Karpas-422 (cell line): ENCODE measurements at regions not wholly inside any gene's neighbourhood (a gene's known extent, or its start where the extent isn't known, plus 50 kb on each side); places are given as distances from the start of the nearest gene placed in this dataset.

ENCODE experiments used
- DNase-seq: peaks from one replicate; pipeline ENCODE4 v3.0.0-alpha.2; 2015
- H2AFZ ChIP-seq: fragments of 200-600 bp; sonication (generic); 2 replicates; pipeline ENCODE4 v1.6.1; 2014; ENCODE audit warnings: antibody characterized with exemption, low read length, mixed read lengths
- H3K27ac ChIP-seq: fragments of 200-600 bp; sonication (generic); 2 replicates; pipeline ENCODE4 v1.5.1; 2014; ENCODE audit warnings: mild to moderate bottlenecking, low read length, moderate library complexity
- H3K27me3 ChIP-seq: fragments of 200-600 bp; sonication (generic); 2 replicates; pipeline ENCODE4 v1.6.1; 2014; ENCODE audit warnings: low read length, mixed read lengths
- H3K36me3 ChIP-seq: fragments of 200-600 bp; sonication (generic); 2 replicates; pipeline ENCODE4 v1.6.1; 2014; ENCODE audit warnings: low read length, mixed read lengths; ENCODE audit not compliant: insufficient read depth
- H3K4me1 ChIP-seq: fragments of 200-600 bp; sonication (generic); 2 replicates; pipeline ENCODE4 v1.6.1; 2014; ENCODE audit warnings: mild to moderate bottlenecking, low read length, mixed read lengths
- H3K4me2 ChIP-seq: fragments of 200-600 bp; sonication (generic); 2 replicates; pipeline ENCODE4 v1.6.1; 2014; ENCODE audit warnings: low read length, low read depth, mild to moderate bottlenecking; ENCODE audit not compliant: poor library complexity, severe bottlenecking
- H3K4me3 ChIP-seq: fragments of 200-600 bp; sonication (generic); 2 replicates; pipeline ENCODE4 v1.5.1; 2014; ENCODE audit warnings: mild to moderate bottlenecking, antibody characterized with exemption, low read length, mixed read lengths
- H3K79me2 ChIP-seq: fragments of 200-600 bp; sonication (generic); 2 replicates; pipeline ENCODE4 v1.6.1; 2014; ENCODE audit warnings: mild to moderate bottlenecking, low read length, mixed read lengths
- H3K9ac ChIP-seq: fragments of 200-600 bp; sonication (generic); 2 replicates; pipeline ENCODE4 v1.6.0; 2014; ENCODE audit warnings: low read length
- H3K9me2 ChIP-seq: fragments of 200-600 bp; sonication (generic), shearing (Covaris generic); replicated peaks from 2 replicates; pipeline ENCODE4 v1.6.0; 2014; ENCODE audit warnings: mild to moderate bottlenecking, low read length, moderate library complexity; ENCODE audit not compliant: insufficient read depth
- H3K9me3 ChIP-seq: fragments of 300-700, 200-600 bp; sonication (generic); 2 replicates; pipeline ENCODE4 v1.6.1; 2014; ENCODE audit warnings: low read length, mixed read lengths
- H4K20me1 ChIP-seq: fragments of 200-600 bp; sonication (generic); 2 replicates; pipeline ENCODE4 v1.6.1; 2014; ENCODE audit warnings: mild to moderate bottlenecking, antibody characterized with exemption, low read length, low read depth; ENCODE audit not compliant: insufficient read depth

DNA sequence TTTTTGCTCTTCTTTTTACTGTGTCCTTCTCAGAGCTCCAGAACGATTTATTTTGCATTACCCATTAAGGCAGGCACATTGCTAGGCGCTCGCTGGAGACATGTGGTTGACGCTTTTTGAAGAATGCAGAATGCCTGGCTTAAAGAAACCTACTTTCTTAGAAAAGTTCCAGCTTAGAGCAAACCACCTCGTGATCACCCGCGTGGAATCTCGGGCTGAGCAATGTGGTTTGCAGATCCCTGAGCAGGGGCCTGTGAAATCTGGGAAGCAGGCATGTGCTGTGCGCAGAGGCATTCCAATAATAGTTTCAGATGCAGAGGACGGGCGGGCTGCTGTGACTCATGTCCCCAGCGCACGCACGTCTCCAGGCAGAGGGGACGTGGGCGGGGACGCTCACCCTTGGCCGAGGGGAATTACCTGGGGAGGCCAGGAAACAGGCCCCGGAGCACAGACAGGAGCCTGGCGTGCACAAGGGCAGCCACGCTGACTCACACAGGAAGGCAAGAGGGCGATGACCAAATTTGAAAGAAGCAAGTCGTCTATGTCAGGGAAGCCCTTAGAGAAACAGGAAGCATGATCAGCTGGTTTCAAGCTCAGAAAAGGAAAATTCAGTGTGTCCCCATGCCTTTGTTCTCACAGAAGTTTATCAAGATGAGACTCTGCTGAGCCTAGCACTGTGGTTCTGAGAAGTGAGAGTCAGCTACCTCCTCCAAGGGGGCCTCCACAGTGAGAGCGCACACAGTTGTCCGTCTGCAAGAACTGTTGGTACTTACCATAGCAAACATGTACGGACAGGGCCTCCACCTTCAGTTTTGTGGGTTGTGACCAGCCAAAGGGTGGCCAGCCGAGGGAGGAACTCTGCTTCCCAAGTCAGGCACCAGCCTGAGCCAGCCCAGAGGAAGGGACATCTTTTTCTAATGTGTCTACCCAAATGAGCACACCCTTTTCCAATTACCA lies 218.6 kb downstream of the PIK3R1 start:
- DNase-seq = peak; percentile 47
- no peaks in the 10 kb centered on the region; the same call in 1 of the 2 replicates for H3K27me3 ChIP-seq
- H3K27ac ChIP-seq = no peak overlapping the region
- H3K4me2 ChIP-seq = peak overlapping the region; percentile 39
- no peaks in the 10 kb centered on the region for H4K20me1 ChIP-seq
- no peak overlapping the region; the same call in 1 of the 2 replicates for H3K4me3 ChIP-seq
- H3K9ac ChIP-seq = peak overlapping the region; percentile 14; the same call in 1 of the 2 replicates
- H3K9me3 ChIP-seq = no peaks in the 10 kb centered on the region
- H3K79me2 ChIP-seq = no peaks in the 10 kb centered on the region
- peak overlapping the region; percentile 43; the same call in 1 of the 2 replicates for H2AFZ ChIP-seq
- H3K9me2 ChIP-seq = no peaks in the 10 kb centered on the region
- H3K4me1 ChIP-seq = peaks cover 6% of the 10 kb centered on the region
- H3K36me3 ChIP-seq = no peaks in the 10 kb centered on the region

DNA sequence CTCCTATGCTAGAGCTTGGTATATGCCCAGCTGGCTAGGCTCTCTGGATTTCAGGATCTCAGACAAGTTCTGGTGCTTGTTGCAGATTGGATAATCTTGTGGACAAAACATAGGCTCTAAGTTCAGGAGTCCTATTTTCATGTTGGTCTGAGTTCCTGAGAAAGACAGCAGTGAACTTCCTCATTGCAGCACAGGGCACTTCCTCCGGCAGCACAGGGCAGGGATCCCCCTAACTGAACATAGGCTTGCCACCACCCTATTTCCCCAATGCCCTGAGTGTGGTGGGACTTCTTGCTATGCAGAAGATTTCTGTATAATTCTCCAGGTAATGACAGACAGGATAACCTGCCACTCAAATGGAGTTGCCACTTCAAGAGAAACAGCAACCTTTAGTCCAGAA lies 220.1 kb downstream of the PIK3R1 start:
- no peaks in the 10 kb centered on the region for H4K20me1 ChIP-seq
- H3K9me2 ChIP-seq = no peaks in the 10 kb centered on the region
- no peak overlapping the region for H3K27ac ChIP-seq
- no peak overlapping the region for H2AFZ ChIP-seq
- H3K4me3 ChIP-seq = no peak overlapping the region
- H3K27me3 ChIP-seq = no peaks in the 10 kb centered on the region; the same call in 1 of the 2 replicates
- H3K4me1 ChIP-seq = peaks cover 6% of the 10 kb centered on the region
- no peak overlapping the region for H3K4me2 ChIP-seq
- no peaks in the 10 kb centered on the region for H3K9me3 ChIP-seq
- no peaks in the 10 kb centered on the region for H3K36me3 ChIP-seq
- no peak for DNase-seq
- no peak overlapping the region for H3K9ac ChIP-seq
- H3K79me2 ChIP-seq = no peaks in the 10 kb centered on the region

DNA sequence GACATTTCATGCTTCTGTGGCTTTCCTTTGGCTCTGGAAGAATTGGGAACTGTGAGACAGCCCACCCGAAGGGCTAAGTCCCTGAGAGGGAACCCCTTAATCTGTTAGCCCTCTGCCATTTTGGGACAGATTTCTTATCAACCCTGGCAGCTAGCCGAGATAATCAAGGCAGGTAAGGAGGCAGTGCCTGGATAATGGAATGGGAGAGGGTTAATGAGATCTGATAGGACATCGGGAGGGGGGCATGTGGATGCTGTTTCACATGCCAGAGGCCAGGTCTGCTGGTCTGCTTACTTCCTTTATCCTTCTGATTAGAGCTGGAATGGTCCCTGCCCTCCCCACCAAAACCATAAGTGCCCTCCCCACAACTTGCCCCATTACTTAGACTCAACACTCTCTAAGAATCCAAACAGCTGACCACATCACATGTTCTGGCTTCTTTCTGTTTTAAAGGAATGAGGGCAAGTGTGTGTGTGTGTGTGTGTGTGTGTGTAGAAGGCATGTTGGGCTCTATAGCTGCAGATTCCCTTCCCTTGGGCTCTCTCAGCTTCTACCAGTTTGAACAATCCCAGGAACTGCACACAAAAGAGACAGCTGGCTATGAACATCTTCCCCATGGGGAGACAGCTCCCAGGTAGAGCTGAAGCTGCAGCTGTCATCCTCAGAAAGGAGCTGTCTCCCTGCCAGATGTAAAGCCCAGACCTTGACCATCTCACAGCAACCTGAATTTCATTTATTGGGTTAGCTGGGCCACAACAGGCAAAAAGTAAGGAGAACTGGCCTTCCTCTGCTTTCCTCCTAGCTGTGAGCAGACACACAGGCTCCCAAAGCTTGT lies 221.3 kb downstream of the PIK3R1 start:
- H3K4me3 ChIP-seq = no peak overlapping the region
- no peak overlapping the region for H3K27ac ChIP-seq
- H3K9ac ChIP-seq = no peak overlapping the region
- H3K9me2 ChIP-seq = no peaks in the 10 kb centered on the region
- H3K4me1 ChIP-seq = peaks cover 6% of the 10 kb centered on the region
- no peaks in the 10 kb centered on the region for H4K20me1 ChIP-seq
- no peaks in the 10 kb centered on the region; the same call in 1 of the 2 replicates for H3K27me3 ChIP-seq
- no peaks in the 10 kb centered on the region for H3K9me3 ChIP-seq
- no peak overlapping the region for H3K4me2 ChIP-seq
- H2AFZ ChIP-seq = no peak overlapping the region
- H3K79me2 ChIP-seq = no peaks in the 10 kb centered on the region
- no peak for DNase-seq
- no peaks in the 10 kb centered on the region for H3K36me3 ChIP-seq

DNA sequence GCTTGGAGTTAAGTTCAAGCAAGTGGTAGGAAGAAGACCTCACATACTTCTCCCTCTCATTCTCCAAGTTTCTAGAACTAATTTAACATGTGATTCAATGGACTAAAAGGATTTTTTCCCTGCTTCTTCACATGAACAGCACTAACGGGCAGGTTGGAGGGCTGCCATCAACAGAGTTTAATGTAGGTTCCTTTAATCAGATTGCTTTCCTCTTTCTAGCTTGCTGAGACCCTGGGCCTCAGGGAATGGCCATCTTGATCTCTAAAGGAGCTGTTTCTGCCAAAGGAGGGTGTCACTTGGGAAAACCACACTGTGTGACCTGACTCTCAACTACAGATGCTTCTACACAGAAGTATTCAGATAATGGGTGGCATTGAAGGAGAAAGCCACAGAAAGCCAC lies 223.3 kb downstream of the PIK3R1 start:
- H4K20me1 ChIP-seq = no peaks in the 10 kb centered on the region
- H3K79me2 ChIP-seq = no peaks in the 10 kb centered on the region
- no peak overlapping the region for H2AFZ ChIP-seq
- no peaks in the 10 kb centered on the region for H3K9me3 ChIP-seq
- H3K4me2 ChIP-seq = no peak overlapping the region
- no peak overlapping the region for H3K27ac ChIP-seq
- no peaks in the 10 kb centered on the region; the same call in 1 of the 2 replicates for H3K27me3 ChIP-seq
- no peak for DNase-seq
- peaks cover 4% of the 10 kb centered on the region for H3K4me1 ChIP-seq
- H3K36me3 ChIP-seq = no peaks in the 10 kb centered on the region
- no peak overlapping the region for H3K9ac ChIP-seq
- no peak overlapping the region for H3K4me3 ChIP-seq
- H3K9me2 ChIP-seq = no peaks in the 10 kb centered on the region

DNA sequence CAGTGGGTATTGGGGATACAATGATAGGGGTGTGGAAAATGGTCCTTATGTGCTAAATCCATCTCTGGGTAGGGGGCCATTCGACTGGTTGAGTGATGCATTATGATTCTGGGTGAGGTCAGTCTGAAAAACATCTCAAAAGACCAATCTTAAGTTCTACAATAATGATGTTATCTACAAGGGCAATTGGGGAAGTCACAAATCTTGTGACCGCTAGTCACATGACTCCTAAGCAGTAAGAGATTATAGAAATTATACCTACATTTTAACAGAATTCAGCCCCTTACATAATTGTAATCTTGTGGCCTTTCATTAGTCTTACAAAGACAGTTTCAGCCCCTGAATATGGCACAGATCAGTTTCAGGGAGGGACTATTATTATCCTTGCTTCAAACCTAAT lies 224.7 kb downstream of the PIK3R1 start:
- no peaks in the 10 kb centered on the region for H3K79me2 ChIP-seq
- no peak overlapping the region for H3K9ac ChIP-seq
- no peaks in the 10 kb centered on the region for H3K9me2 ChIP-seq
- H3K4me2 ChIP-seq = no peak overlapping the region
- H2AFZ ChIP-seq = no peak overlapping the region
- no peaks in the 10 kb centered on the region for H3K36me3 ChIP-seq
- no peaks in the 10 kb centered on the region for H4K20me1 ChIP-seq
- no peaks in the 10 kb centered on the region for H3K4me1 ChIP-seq
- H3K9me3 ChIP-seq = no peaks in the 10 kb centered on the region
- no peaks in the 10 kb centered on the region for H3K27me3 ChIP-seq
- H3K27ac ChIP-seq = no peak overlapping the region
- no peak for DNase-seq
- no peak overlapping the region for H3K4me3 ChIP-seq

DNA sequence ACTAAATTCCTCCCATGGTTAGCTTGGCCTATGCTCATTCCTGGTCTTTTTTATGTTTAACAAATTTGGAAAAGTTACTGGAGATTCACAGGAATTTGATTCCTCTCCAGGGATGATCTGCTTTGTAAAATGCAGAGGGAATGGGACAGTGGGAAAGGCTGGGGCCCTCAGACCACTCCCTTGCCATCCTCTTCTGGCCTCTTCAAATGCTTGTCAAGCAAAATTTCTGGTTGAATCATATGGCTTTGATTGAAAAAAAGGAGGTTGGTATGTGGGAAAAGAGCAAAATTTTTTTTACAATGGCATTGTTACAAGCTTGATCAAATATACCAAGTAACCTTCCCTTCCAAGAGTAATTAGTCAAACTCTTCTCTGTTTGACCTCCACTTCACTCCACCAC lies 225.1 kb downstream of the PIK3R1 start:
- H3K4me2 ChIP-seq = no peak overlapping the region
- H2AFZ ChIP-seq = no peak overlapping the region
- H3K27ac ChIP-seq = no peak overlapping the region
- no peak overlapping the region for H3K4me3 ChIP-seq
- no peak overlapping the region for H3K9ac ChIP-seq
- DNase-seq = no peak
- H3K9me2 ChIP-seq = no peaks in the 10 kb centered on the region
- H3K79me2 ChIP-seq = no peaks in the 10 kb centered on the region
- H3K9me3 ChIP-seq = no peaks in the 10 kb centered on the region
- H3K27me3 ChIP-seq = no peaks in the 10 kb centered on the region
- no peaks in the 10 kb centered on the region for H3K4me1 ChIP-seq
- no peaks in the 10 kb centered on the region for H4K20me1 ChIP-seq
- no peaks in the 10 kb centered on the region for H3K36me3 ChIP-seq

DNA sequence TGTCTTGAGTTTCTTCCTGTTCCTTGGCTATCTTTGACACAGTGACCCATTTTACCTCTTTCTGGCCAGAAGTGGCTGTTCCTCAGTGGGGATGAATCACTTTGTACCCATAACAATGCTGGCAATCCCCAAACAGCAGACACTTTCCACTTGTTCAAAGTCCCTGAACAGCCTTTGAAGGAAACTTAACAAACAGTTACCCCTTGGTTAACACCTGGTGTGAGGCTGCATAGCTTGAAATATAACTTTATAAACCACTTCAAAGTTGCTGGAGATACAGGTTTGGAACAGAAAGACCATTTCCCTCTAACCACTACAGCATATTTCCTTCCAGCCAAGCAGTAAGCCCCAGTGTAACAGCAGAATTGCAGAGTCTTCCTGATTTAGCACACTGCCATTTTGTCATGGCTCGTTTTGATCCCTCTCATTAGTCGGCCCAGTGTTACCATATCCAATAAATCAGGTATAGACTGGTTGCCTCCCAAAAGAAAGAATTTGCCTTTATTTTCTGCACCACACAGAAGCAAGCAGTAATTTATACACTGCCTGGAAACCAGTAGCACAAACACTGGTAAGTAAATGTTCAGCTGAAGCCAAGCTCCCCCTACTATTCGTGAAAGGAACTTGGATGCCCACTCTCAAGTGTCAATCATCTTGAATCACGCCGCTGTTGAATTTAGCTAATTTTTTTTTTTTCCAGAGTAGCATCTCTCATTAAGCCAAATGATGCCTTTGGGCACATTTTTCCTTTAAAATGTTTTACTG lies 225.9 kb downstream of the PIK3R1 start:
- Histone ChIP-seq H3K36me3 (no peaks in the 10 kb centered on the region), H3K4me2 (no peak overlapping the region), H4K20me1 (no peaks in the 10 kb centered on the region), H3K4me3 (no peak overlapping the region), H3K27ac (no peak overlapping the region), H3K9me3 (no peaks in the 10 kb centered on the region), H3K79me2 (no peaks in the 10 kb centered on the region), H3K27me3 (no peaks in the 10 kb centered on the region), H2AFZ (no peak overlapping the region), H3K9me2 (no peaks in the 10 kb centered on the region), H3K4me1 (no peaks in the 10 kb centered on the region), H3K9ac (no peak overlapping the region)
- no peak for DNase-seq
